SU-DHL-6 (cell line): ENCODE measurements at regions not wholly inside any gene's neighbourhood (a gene's known extent, or its start where the extent isn't known, plus 50 kb on each side); places are given as distances from the start of the nearest gene placed in this dataset.
A peak's percentile ranks its signal among the peaks of the same experiment; 100 is the strongest.
"Not testable (repeated sequence)": the region's sequence is repeated elsewhere in the genome, so short reads cannot be mapped to it uniquely, and the experiment has no call there.

Source experiments
- H2AFZ ChIP-seq: fragments of 200-600 bp; sonication (generic); 2 replicates; pipeline ENCODE4 v1.6.1; 2014; ENCODE audit warnings: low read depth, mild to moderate bottlenecking, moderate library complexity, mixed read lengths, antibody characterized with exemption, low read length; ENCODE audit not compliant: severe bottlenecking
- H3F3A ChIP-seq: fragments of 200-600 bp; shearing (Covaris generic); 2 replicates; pipeline ENCODE4 v1.6.0; 2016; ENCODE audit warnings: antibody characterized with exemption, mild to moderate bottlenecking; ENCODE audit not compliant: insufficient read depth
- H3K27ac ChIP-seq: fragments of 200-600 bp; sonication (generic); 2 replicates; pipeline ENCODE4 v1.5.1; 2016; ENCODE audit warnings: low read depth, mild to moderate bottlenecking, low read length, moderate library complexity, mixed read lengths
- H3K27me3 ChIP-seq: fragments of 200-600 bp; sonication (generic), shearing (Covaris generic); 2 replicates; pipeline ENCODE4 v1.6.0; 2014; ENCODE audit warnings: mild to moderate bottlenecking, low read length
- H3K36me3 ChIP-seq: fragments of 200-600 bp; sonication (generic); 2 replicates; pipeline ENCODE4 v1.6.1; 2014; ENCODE audit warnings: mild to moderate bottlenecking, low read length, mixed read lengths
- H3K4me2 ChIP-seq: fragments of 300-600, 200-600 bp; shearing (Covaris generic), sonication (generic); 2 replicates; pipeline ENCODE4 v1.6.0; 2014; ENCODE audit warnings: low read length, low read depth, mild to moderate bottlenecking; ENCODE audit not compliant: poor library complexity, severe bottlenecking
- H3K4me3 ChIP-seq: fragments of 200-600 bp; sonication (generic); 2 replicates; pipeline ENCODE4 v1.5.1; 2014; ENCODE audit warnings: antibody characterized with exemption, low read length, mild to moderate bottlenecking, mixed read lengths; ENCODE audit not compliant: insufficient read depth, poor library complexity, severe bottlenecking
- H3K79me2 ChIP-seq: fragments of 200-600 bp; sonication (generic); 2 replicates; pipeline ENCODE4 v1.6.1; 2014; ENCODE audit warnings: mild to moderate bottlenecking, low read length, moderate library complexity; ENCODE audit not compliant: insufficient read depth
- H3K9ac ChIP-seq: fragments of 200-600 bp; sonication (generic); 2 replicates; pipeline ENCODE4 v1.7.0; 2014; ENCODE audit warnings: mild to moderate bottlenecking, low read length
- H3K9me2 ChIP-seq: fragments of 200-600 bp; sonication (generic); replicated peaks from 2 replicates; pipeline ENCODE4 v1.6.1; 2014; ENCODE audit warnings: low read length; ENCODE audit not compliant: insufficient read depth
- H3K9me3 ChIP-seq: fragments of 200-600 bp; sonication (generic); 2 replicates; pipeline ENCODE4 v1.6.1; 2014; ENCODE audit warnings: low read length, mixed read lengths; ENCODE audit not compliant: insufficient read depth
- H4K20me1 ChIP-seq: fragments of 200-600 bp; sonication (generic); 2 replicates; pipeline ENCODE4 v1.6.1; 2014; ENCODE audit warnings: low read depth, mild to moderate bottlenecking, antibody characterized with exemption, low read length, moderate library complexity, mixed read lengths
- CTCF ChIP-seq: fragments of 200-600 bp; sonication (generic); IDR thresholded peaks from one replicate; pipeline ENCODE4 v1.5.1; 2017; ENCODE audit warnings: antibody characterized with exemption, mild to moderate bottlenecking, low read length, moderate library complexity; ENCODE audit not compliant: insufficient read depth, poor library complexity, severe bottlenecking
- EZH2phosphoT487 ChIP-seq: fragments of 200-600 bp; sonication (generic), shearing (Covaris generic); conservative IDR thresholded peaks from 2 replicates; pipeline ENCODE4 v1.6.1; 2018; ENCODE audit warnings: mild to moderate bottlenecking, antibody characterized with exemption, low read length, moderate library complexity, mixed read lengths

DNA sequence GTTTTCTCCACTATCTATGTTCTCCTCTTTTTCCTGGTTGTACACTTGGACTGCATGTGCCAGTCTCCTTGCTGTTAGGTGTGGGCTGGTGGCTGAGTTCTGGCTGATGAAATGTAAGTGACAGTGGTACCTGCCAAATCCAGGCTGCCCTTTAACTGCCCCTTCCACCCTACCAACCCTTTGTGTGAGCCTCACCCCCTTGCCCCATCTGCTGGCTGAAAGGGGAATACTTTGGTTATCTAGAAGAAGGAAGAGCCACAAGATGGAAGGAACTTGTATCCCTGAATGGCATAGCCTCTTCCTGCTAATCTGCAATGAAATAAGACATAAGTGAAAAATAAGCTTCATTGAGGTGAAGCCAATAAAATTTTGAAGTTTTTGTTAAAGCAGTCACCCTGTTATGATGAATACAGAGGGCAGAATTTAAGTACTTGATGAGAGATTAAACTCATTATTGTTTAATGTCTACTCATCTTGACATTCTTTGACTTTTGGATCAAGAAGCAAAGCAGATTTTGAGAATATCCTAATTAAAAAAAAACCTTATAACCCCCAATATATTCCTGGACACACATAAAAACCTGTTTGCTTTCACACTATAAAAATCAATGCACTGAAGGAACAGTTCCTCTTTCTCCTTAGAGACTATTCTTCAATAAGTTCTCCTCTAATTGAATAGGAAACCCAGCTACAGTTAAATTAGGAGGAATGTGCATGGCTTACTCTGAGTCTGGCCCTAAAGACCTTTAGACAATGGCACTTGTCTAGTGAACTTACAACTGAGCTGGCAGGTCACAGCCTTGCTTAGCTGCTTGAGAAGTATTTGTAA is 262.6 kb upstream of the BTG1 start:
- Histone ChIP-seq H3F3A (peaks cover 23% of the 10 kb centered on the region), H3K27me3 (no peaks in the 10 kb centered on the region), H3K27ac (peak overlapping the region; percentile 50), H3K4me3 (no peak overlapping the region), H3K9me3 (no peaks in the 10 kb centered on the region), H3K36me3 (no peaks in the 10 kb centered on the region), H3K9me2 (no peaks in the 10 kb centered on the region), H4K20me1 (no peaks in the 10 kb centered on the region), H3K9ac (no peak overlapping the region), H2AFZ (peak overlapping the region; percentile 10), H3K79me2 (no peaks in the 10 kb centered on the region), H3K4me2 (peak overlapping the region; percentile 14)
- TF ChIP-seq CTCF (peak; percentile 60), EZH2phosphoT487 (no peak)

DNA sequence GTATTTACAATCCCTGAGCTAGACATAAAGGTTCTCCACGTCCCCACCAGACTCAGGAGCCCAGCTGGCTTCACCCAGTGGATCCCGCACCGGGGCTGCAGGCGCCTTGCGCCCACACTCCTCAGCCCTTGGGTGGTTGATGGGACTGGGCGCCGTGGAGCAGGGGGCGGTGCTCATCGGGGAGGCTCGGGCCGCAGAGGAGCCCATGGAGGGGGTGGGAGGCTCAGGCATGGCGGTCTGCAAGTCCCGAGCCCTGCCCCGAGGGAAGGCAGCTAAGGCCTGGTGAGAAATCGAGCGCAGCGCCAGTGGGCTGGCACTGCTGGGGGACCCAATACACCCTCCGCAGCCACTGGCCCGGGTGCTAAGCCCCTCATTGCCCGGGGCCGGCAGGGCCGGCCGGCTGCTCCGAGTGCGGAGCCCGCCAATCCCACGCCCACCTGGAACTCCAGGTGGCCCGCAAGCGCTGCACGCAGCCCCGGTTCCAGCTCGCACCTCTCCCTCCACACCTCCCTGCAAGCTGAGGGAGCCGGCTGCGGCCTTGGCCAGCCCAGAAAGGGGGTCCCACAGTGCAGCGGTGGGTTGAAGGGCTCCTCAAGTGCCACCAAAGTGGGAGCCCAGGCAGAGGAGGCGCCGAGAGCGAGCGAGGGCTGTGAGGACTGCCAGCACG is 260.9 kb upstream of the BTG1 start:
- H3K36me3 ChIP-seq, H3K9me2 ChIP-seq, H3K27me3 ChIP-seq, H4K20me1 ChIP-seq, H3K27ac ChIP-seq, H3K4me2 ChIP-seq, H3K79me2 ChIP-seq, H3K9ac ChIP-seq, H3K9me3 ChIP-seq, H2AFZ ChIP-seq, H3K4me3 ChIP-seq: not testable (repeated sequence)
- peaks cover 31% of the 10 kb centered on the region for H3F3A ChIP-seq

DNA sequence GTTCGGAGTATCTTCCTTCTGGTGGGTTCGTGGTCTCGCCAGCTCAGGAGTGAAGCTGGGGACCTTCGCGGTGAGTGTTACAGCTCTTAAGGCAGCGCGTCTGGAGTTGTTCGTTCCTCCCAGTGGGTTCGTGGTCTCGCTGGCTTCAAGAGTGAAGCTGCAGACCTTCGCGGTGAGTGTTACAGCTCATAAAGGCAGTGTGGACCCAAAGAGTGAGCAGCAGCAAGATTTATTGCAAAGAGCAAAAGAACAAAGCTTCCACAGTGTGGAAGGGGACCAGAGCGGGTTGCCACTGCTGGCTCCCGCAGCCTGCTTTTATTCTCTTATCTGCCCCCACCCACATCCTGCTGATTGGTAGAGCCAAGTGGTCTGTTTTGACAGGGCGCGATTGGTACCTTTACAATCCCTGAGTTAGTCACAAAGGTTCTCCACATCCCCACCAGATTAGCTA is 260.2 kb upstream of the BTG1 start:
- H3F3A ChIP-seq: peaks cover 31% of the 10 kb centered on the region
- 0 out of 2 replicates have a peak overlapping the region, but pooled peaks have one; percentile 33 for H3K9ac ChIP-seq
- H3K4me2 ChIP-seq: peak overlapping the region; percentile 70
- not testable (repeated sequence) for H3K9me3 ChIP-seq, H3K27me3 ChIP-seq, H3K9me2 ChIP-seq, H3K79me2 ChIP-seq, H4K20me1 ChIP-seq, H3K4me3 ChIP-seq, H3K36me3 ChIP-seq
- H2AFZ ChIP-seq: peak overlapping the region; percentile 19
- H3K27ac ChIP-seq: peak overlapping the region; percentile 80

- H3K9me2 ChIP-seq: no peaks in the 10 kb centered on the region
- H4K20me1 ChIP-seq: no peaks in the 10 kb centered on the region
- H3K4me2 ChIP-seq: peak overlapping the region; percentile 70
- H3K9ac ChIP-seq: peak overlapping the region; percentile 33
- H3F3A ChIP-seq: peaks cover 31% of the 10 kb centered on the region
- no peaks in the 10 kb centered on the region for H3K27me3 ChIP-seq
- TF ChIP-seq CTCF: no peak
- no peak for TF ChIP-seq EZH2phosphoT487
- no peaks in the 10 kb centered on the region for H3K36me3 ChIP-seq
- H3K27ac ChIP-seq: peak overlapping the region; percentile 80
- peak overlapping the region; percentile 12 for H2AFZ ChIP-seq
- H3K79me2 ChIP-seq: no peaks in the 10 kb centered on the region
- H3K4me3 ChIP-seq: peak overlapping the region; percentile 6
- no peaks in the 10 kb centered on the region for H3K9me3 ChIP-seq
These were observed 259.3 kb upstream of the BTG1 start for GRCh38 chr12:92404921-92405320.
